Stomach (tissue), 4 donors: ENCODE measurements at regions not wholly inside any gene's neighbourhood (a gene's known extent, or its start where the extent isn't known, plus 50 kb on each side); places are given as distances from the start of the nearest gene placed in this dataset.

Experiments used
- CTCF ChIP-seq, 7 experiments: fragments of 450-650 bp in 4 of 7; fragments of 200-600 bp in 3 of 7; sonication (generic) in 3 of 7; IDR thresholded peaks; one replicate each; pipeline ENCODE4 v1.5.1; 2016 to 2019; ENCODE audit warnings: antibody characterized with exemption in 7 of 7, control low read depth in 2 of 7, mild to moderate bottlenecking in 1 of 7
- POLR2A ChIP-seq, 4 donors: fragments of 450-650 bp; IDR thresholded peaks; one replicate each; pipeline ENCODE4 v1.6.1; 2016; ENCODE audit warnings: antibody characterized with exemption in 4 of 4, control low read depth in 2 of 4, mild to moderate bottlenecking in 1 of 4, moderate library complexity in 1 of 4
- POLR2AphosphoS5 ChIP-seq, 3 donors: sonication (generic); formaldehyde crosslinking; IDR thresholded peaks; one replicate each; pipeline ENCODE4 v1.6.1; 2016; ENCODE audit warnings: antibody characterized with exemption in 3 of 3

GRCh38 chr14:48250575-48250974 is 575.2 kb upstream of the MDGA2 start:
- TF ChIP-seq CTCF (IDR thresholded peaks at IDR 0.05) (no peak), POLR2AphosphoS5 (IDR thresholded peaks at IDR 0.05) (no peak), POLR2A (IDR thresholded peaks at IDR 0.05) (no peak)
